Endothelial cell (in vitro differentiated cells): ENCODE measurements at regions not wholly inside any gene's neighbourhood (a gene's known extent, or its start where the extent isn't known, plus 50 kb on each side); places are given as distances from the start of the nearest gene placed in this dataset.
"Not testable (repeated sequence)": the region's sequence is repeated elsewhere in the genome, so short reads cannot be mapped to it uniquely, and the experiment has no call there.

Experiments used
- DNase-seq: peaks from one replicate; pipeline ENCODE4 v3.0.0; 2021; ENCODE audit warnings: low spot score
- H3K27ac Mint-ChIP-seq: one replicate; pipeline ENCODE4 v1.8.0; 2021; ENCODE audit warnings: mixed read lengths, inconsistent platforms; ENCODE audit not compliant: unreplicated experiment
- H3K27me3 Mint-ChIP-seq: one replicate; pipeline ENCODE4 v1.8.0; 2021; ENCODE audit warnings: mild to moderate bottlenecking, moderate library complexity, mixed read lengths, inconsistent platforms; ENCODE audit not compliant: unreplicated experiment
- H3K36me3 Mint-ChIP-seq: one replicate; pipeline ENCODE4 v1.8.0; 2021; ENCODE audit warnings: mild to moderate bottlenecking, low read depth, mixed read lengths, inconsistent platforms; ENCODE audit not compliant: unreplicated experiment
- H3K4me1 Mint-ChIP-seq: one replicate; pipeline ENCODE4 v1.8.0; 2021; ENCODE audit warnings: mild to moderate bottlenecking, mixed read lengths, inconsistent platforms; ENCODE audit not compliant: unreplicated experiment
- H3K4me3 Mint-ChIP-seq: one replicate; pipeline ENCODE4 v1.8.0; 2021; ENCODE audit warnings: mild to moderate bottlenecking, mixed read lengths, inconsistent platforms; ENCODE audit not compliant: unreplicated experiment
- H3K9me3 Mint-ChIP-seq: one replicate; pipeline ENCODE4 v1.8.0; 2021; ENCODE audit warnings: mixed read lengths, inconsistent platforms; ENCODE audit not compliant: unreplicated experiment
- CTCF ChIP-seq: fragments of 200-600 bp; sonication (generic); IDR thresholded peaks from one replicate; pipeline ENCODE4 v1.5.0; 2021; ENCODE audit warnings: antibody characterized with exemption; ENCODE audit not compliant: unreplicated experiment

GRCh38 chr4:156517956-156518355 lies 453.6 kb downstream of the PDGFC start:
- no peak for DNase-seq
- H3K27ac Mint-ChIP-seq: no peak overlapping the region

GRCh38 chr4:156517546-156517945 lies 454.1 kb downstream of the PDGFC start:
- Mint-ChIP-seq H3K4me3 (no peak overlapping the region), H3K9me3 (no peaks in the 10 kb centered on the region), H3K4me1 (no peaks in the 10 kb centered on the region), H3K27ac (no peak overlapping the region), H3K36me3 (no peaks in the 10 kb centered on the region), H3K27me3 (no peaks in the 10 kb centered on the region)
- DNase-seq: no peak
- TF ChIP-seq CTCF: no peak

More at GRCh38 chr4:156517956-156518355, 453.6 kb downstream of the PDGFC start:
- Mint-ChIP-seq H3K4me3 (no peak overlapping the region), H3K9me3 (no peaks in the 10 kb centered on the region), H3K36me3 (no peaks in the 10 kb centered on the region), H3K4me1 (no peaks in the 10 kb centered on the region), H3K27me3 (no peaks in the 10 kb centered on the region)
- TF ChIP-seq CTCF: no peak

GRCh38 chr4:156516698-156517097 lies 454.9 kb downstream of the PDGFC start:
- DNase-seq: no peak
- no peaks in the 10 kb centered on the region for H3K4me1 Mint-ChIP-seq
- TF ChIP-seq CTCF: no peak
- H3K4me3 Mint-ChIP-seq: no peak overlapping the region
- no peaks in the 10 kb centered on the region for H3K36me3 Mint-ChIP-seq
- H3K9me3 Mint-ChIP-seq: no peaks in the 10 kb centered on the region
- no peaks in the 10 kb centered on the region for H3K27me3 Mint-ChIP-seq
- H3K27ac Mint-ChIP-seq: no peak overlapping the region

GRCh38 chr4:156515295-156515694 lies 456.3 kb downstream of the PDGFC start:
- H3K4me1 Mint-ChIP-seq: no peaks in the 10 kb centered on the region
- no peak for DNase-seq
- H3K9me3 Mint-ChIP-seq: no peaks in the 10 kb centered on the region
- H3K27me3 Mint-ChIP-seq: no peaks in the 10 kb centered on the region
- H3K4me3 Mint-ChIP-seq: no peak overlapping the region
- no peaks in the 10 kb centered on the region for H3K36me3 Mint-ChIP-seq
- H3K27ac Mint-ChIP-seq: no peak overlapping the region
- TF ChIP-seq CTCF: no peak

GRCh38 chr4:156512622-156513021 lies 459.0 kb downstream of the PDGFC start:
- no peak for TF ChIP-seq CTCF
- Mint-ChIP-seq H3K27me3 (no peaks in the 10 kb centered on the region), H3K4me1 (no peaks in the 10 kb centered on the region), H3K36me3 (no peaks in the 10 kb centered on the region), H3K4me3 (no peak overlapping the region), H3K9me3 (no peaks in the 10 kb centered on the region), H3K27ac (no peak overlapping the region)
- DNase-seq: no peak

- H3K9me3 Mint-ChIP-seq, H3K4me1 Mint-ChIP-seq, H3K27ac Mint-ChIP-seq, H3K4me3 Mint-ChIP-seq, DNase-seq, H3K36me3 Mint-ChIP-seq, H3K27me3 Mint-ChIP-seq: not testable (repeated sequence)
These were observed 461.7 kb downstream of the PDGFC start for GRCh38 chr4:156509921-156510320.
